SK-N-SH treated with all-trans-retinoic acid at 6 μM for 48 hours (cell line): ENCODE measurements at regions not wholly inside any gene's neighbourhood (a gene's known extent, or its start where the extent isn't known, plus 50 kb on each side); places are given as distances from the start of the nearest gene placed in this dataset.

Experiments used
- ARNTL ChIP-seq: fragments of 450-650 bp; formaldehyde crosslinking; IDR thresholded peaks from 2 replicates; pipeline ENCODE4 v1.5.0; 2020; ENCODE audit warnings: low read depth, mild to moderate bottlenecking, moderate library complexity, borderline replicate concordance
- CREB5 ChIP-seq: fragments of 250-450 bp; sonication (Bioruptor Pico); IDR thresholded peaks from 2 replicates; pipeline ENCODE4 v1.5.1; 2020; ENCODE audit warnings: low read depth, mild to moderate bottlenecking, moderate library complexity
- ESRRG ChIP-seq: fragments of 250-450 bp; sonication (Bioruptor Pico); IDR thresholded peaks from 2 replicates; pipeline ENCODE4 v1.6.1; 2021; ENCODE audit warnings: mild to moderate bottlenecking
- GLIS3 ChIP-seq: fragments of 250-450 bp; sonication (Bioruptor Pico); IDR thresholded peaks from 2 replicates; pipeline ENCODE4 v1.5.0; 2020; ENCODE audit warnings: mild to moderate bottlenecking, moderate library complexity
- PATZ1 ChIP-seq: fragments of 250-450 bp; sonication (Bioruptor Pico); IDR thresholded peaks from 2 replicates; pipeline ENCODE4 v1.8.0; 2020; ENCODE audit warnings: mild to moderate bottlenecking, moderate library complexity, borderline replicate concordance
- SNAI2 ChIP-seq: fragments of 250-450 bp; sonication (Bioruptor Pico); IDR thresholded peaks from 2 replicates; pipeline ENCODE4 v1.5.0; 2020; ENCODE audit warnings: mild to moderate bottlenecking, moderate library complexity
- TCF4 ChIP-seq: fragments of 250-450 bp; sonication (Bioruptor Pico); IDR thresholded peaks from 2 replicates; pipeline ENCODE4 v1.8.0; 2021; ENCODE audit warnings: mild to moderate bottlenecking, moderate library complexity, borderline replicate concordance
- ZFP30 ChIP-seq: fragments of 450-650 bp; formaldehyde crosslinking; IDR thresholded peaks from 2 replicates; pipeline ENCODE4 v1.5.0; 2022; ENCODE audit warnings: mild to moderate bottlenecking, moderate library complexity

GRCh38 chr15:70376031-70376928 is 278.6 kb upstream of the TLE3 start:
- TF ChIP-seq ESRRG (CRISPR knock-in tag), result no peak
- no peak for TF ChIP-seq CREB5 (CRISPR knock-in tag)
- TF ChIP-seq ARNTL (CRISPR knock-in tag), result no peak
- no peak for TF ChIP-seq ZFP30 (CRISPR knock-in tag)
- TF ChIP-seq PATZ1 (CRISPR knock-in tag), result no peak
- no peak for TF ChIP-seq TCF4 (CRISPR knock-in tag)
- no peak for TF ChIP-seq GLIS3 (CRISPR knock-in tag)
- TF ChIP-seq SNAI2 (CRISPR knock-in tag), result no peak
